Neural progenitor cell (in vitro differentiated cells): ENCODE measurements at regions not wholly inside any gene's neighbourhood (a gene's known extent, or its start where the extent isn't known, plus 50 kb on each side); places are given as distances from the start of the nearest gene placed in this dataset.

Experiments
- DNase-seq: peaks from one replicate; pipeline ENCODE4 v3.0.0-alpha.2; 2016; ENCODE audit warnings: low spot score
- H2AFZ ChIP-seq: fragments of 200-600 bp; sonication (generic); replicated peaks from 2 replicates; pipeline ENCODE4 v1.6.1; 2016; ENCODE audit warnings: antibody characterized with exemption
- H3F3A ChIP-seq: fragments of 200-600 bp; sonication (generic); 2 replicates; pipeline ENCODE4 v1.6.1; 2016; ENCODE audit warnings: antibody characterized with exemption, low read depth
- H3K27ac ChIP-seq: fragments of 200-600 bp; sonication (generic); 2 replicates; pipeline ENCODE4 v1.5.1; 2016; ENCODE audit warnings: mild to moderate bottlenecking
- H3K27me3 ChIP-seq: fragments of 200-600 bp; sonication (generic); 2 replicates; pipeline ENCODE4 v1.6.1; 2016; ENCODE audit warnings: mild to moderate bottlenecking, moderate library complexity
- H3K36me3 ChIP-seq: fragments of 200-600 bp; sonication (generic); 2 replicates; pipeline ENCODE4 v1.5.1; 2016
- H3K4me1 ChIP-seq: fragments of 200-600 bp; sonication (generic); 2 replicates; pipeline ENCODE4 v1.6.1; 2016; ENCODE audit warnings: mixed run types
- H3K4me2 ChIP-seq: fragments of 200-600 bp; sonication (generic); 2 replicates; pipeline ENCODE4 v1.6.1; 2016
- H3K4me3 ChIP-seq: fragments of 200-600 bp; sonication (generic); 2 replicates; pipeline ENCODE4 v1.5.1; 2016
- H3K79me2 ChIP-seq: fragments of 200-600 bp; sonication (generic); 2 replicates; pipeline ENCODE4 v1.6.1; 2016; ENCODE audit warnings: low read depth
- H3K9ac ChIP-seq: fragments of 200-600 bp; sonication (generic); 2 replicates; pipeline ENCODE4 v1.6.1; 2016
- H3K9me3 ChIP-seq: fragments of 200-600 bp; sonication (generic); 2 replicates; pipeline ENCODE4 v1.5.1; 2016; ENCODE audit warnings: low read depth
- H4K20me1 ChIP-seq: fragments of 200-600 bp; sonication (generic); 2 replicates; pipeline ENCODE4 v1.6.1; 2016; ENCODE audit warnings: low read depth
- H3K27ac Mint-ChIP-seq: 3 replicates; pipeline ENCODE4 v1.8.0; 2021; ENCODE audit warnings: mixed read lengths
- H3K27me3 Mint-ChIP-seq: 2 replicates; pipeline ENCODE4 v1.8.0; 2022; ENCODE audit warnings: low read depth, mild to moderate bottlenecking, inconsistent platforms, moderate library complexity, mixed read lengths; ENCODE audit not compliant: insufficient read depth
- H3K36me3 Mint-ChIP-seq: 3 replicates; pipeline ENCODE4 v1.8.0; 2021; ENCODE audit warnings: mixed read lengths
- H3K4me1 Mint-ChIP-seq: 3 replicates; pipeline ENCODE4 v1.8.0; 2021; ENCODE audit warnings: mixed read lengths
- H3K4me3 Mint-ChIP-seq: 3 replicates; pipeline ENCODE4 v1.8.0; 2021; ENCODE audit warnings: mild to moderate bottlenecking, moderate library complexity, mixed read lengths
- H3K9me3 Mint-ChIP-seq: 3 replicates; pipeline ENCODE4 v1.8.0; 2020; ENCODE audit warnings: mixed read lengths
- CTCF ChIP-seq: fragments of 200-600 bp; sonication (generic); IDR thresholded peaks from 2 replicates; pipeline ENCODE4 v1.5.1; 2017; ENCODE audit warnings: antibody characterized with exemption, mild to moderate bottlenecking
- EZH2 ChIP-seq: fragments of 200-600 bp; sonication (generic); IDR thresholded peaks from 2 replicates; pipeline ENCODE4 v1.6.1; 2017; ENCODE audit warnings: antibody characterized with exemption, mild to moderate bottlenecking, moderate library complexity
- EZH2phosphoT487 ChIP-seq: fragments of 200-600 bp; sonication (generic); IDR thresholded peaks from 2 replicates; pipeline ENCODE4 v1.6.1; 2017; ENCODE audit warnings: antibody characterized with exemption

DNA sequence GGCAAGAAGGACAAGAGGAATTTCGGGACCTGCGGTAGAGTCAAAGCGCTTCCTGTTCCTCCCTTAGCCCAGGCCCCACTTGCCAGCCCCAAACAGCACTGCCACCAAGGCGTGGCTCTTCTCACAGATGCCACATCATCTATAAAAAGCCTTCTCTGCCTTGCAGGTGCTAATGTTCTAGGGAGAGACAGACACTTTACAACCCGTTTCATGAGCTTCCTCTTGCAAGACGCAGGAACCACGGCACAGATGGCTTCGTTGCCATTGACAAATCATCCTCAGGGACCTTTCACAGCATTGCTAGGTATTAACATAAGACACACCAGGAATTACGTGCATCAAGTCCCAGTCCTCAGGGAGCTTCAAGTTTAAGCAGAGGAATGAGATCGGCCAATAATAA, 180.9 kb downstream of the JCAD start:
- Histone ChIP-seq H3K36me3 (no peaks in the 10 kb centered on the region), H3K9me3 (no peaks in the 10 kb centered on the region), H3F3A (no peaks in the 10 kb centered on the region), H3K4me2 (no peak overlapping the region), H4K20me1 (no peaks in the 10 kb centered on the region), H3K27ac (no peak overlapping the region), H2AFZ (no peak overlapping the region), H3K27me3 (no peaks in the 10 kb centered on the region), H3K79me2 (no peaks in the 10 kb centered on the region), H3K4me1 (no peaks in the 10 kb centered on the region), H3K4me3 (no peak overlapping the region), H3K9ac (no peak overlapping the region)
- no peaks in the 10 kb centered on the region for H3K9me3 Mint-ChIP-seq
- peaks cover 16% of the 10 kb centered on the region for H3K4me1 Mint-ChIP-seq
- H3K4me3 Mint-ChIP-seq: no peak overlapping the region
- peak overlapping the region; percentile 67 for H3K27ac Mint-ChIP-seq
- no peak for DNase-seq
- TF ChIP-seq CTCF (no peak), EZH2phosphoT487 (no peak), EZH2 (no peak)
- H3K27me3 Mint-ChIP-seq: no peaks in the 10 kb centered on the region
- no peaks in the 10 kb centered on the region for H3K36me3 Mint-ChIP-seq

- Histone ChIP-seq H3F3A (no peaks in the 10 kb centered on the region), H3K4me3 (no peak overlapping the region), H3K9me3 (no peaks in the 10 kb centered on the region), H3K27me3 (no peaks in the 10 kb centered on the region), H3K36me3 (no peaks in the 10 kb centered on the region), H3K4me1 (no peaks in the 10 kb centered on the region), H4K20me1 (no peaks in the 10 kb centered on the region), H3K9ac (no peak overlapping the region), H3K27ac (no peak overlapping the region), H3K79me2 (no peaks in the 10 kb centered on the region), H2AFZ (no peak overlapping the region), H3K4me2 (no peak overlapping the region)
- no peaks in the 10 kb centered on the region for H3K9me3 Mint-ChIP-seq
- no peak for DNase-seq
- H3K36me3 Mint-ChIP-seq: no peaks in the 10 kb centered on the region
- peaks cover 15% of the 10 kb centered on the region for H3K4me1 Mint-ChIP-seq
- TF ChIP-seq CTCF (no peak), EZH2phosphoT487 (no peak), EZH2 (no peak)
- H3K27ac Mint-ChIP-seq: no peak overlapping the region
- H3K4me3 Mint-ChIP-seq: no peak overlapping the region
- no peaks in the 10 kb centered on the region for H3K27me3 Mint-ChIP-seq
Measured at GRCh38 chr10:29877793-29878491, 181.4 kb downstream of the JCAD start.

DNA sequence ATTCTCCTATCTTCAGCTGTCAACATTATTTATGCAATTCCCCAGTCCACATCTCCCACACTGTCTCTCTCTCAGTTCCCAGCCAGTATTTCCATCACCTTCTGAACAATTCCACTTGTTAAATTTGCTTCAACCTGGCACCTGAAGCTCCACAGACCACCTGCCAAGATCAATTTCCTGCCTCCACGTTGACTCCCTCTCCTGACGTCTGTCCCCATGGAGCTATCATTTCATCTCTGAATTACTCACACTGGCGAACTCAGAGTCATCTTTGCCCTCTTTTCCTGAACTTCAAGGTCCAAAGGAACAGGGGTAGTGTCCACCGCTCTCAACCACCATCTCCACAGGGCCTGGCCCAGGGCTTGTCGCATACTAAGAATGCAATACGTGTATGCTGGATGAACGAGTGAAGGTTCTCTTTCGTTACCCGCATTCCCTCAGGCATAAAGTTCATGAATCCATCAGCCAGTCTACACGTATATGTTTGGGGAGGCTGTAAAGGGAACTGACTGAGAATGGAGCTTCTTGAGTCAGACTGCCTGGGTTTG, 183.3 kb downstream of the JCAD start:
- Histone ChIP-seq H3K4me3 (no peak overlapping the region), H3K27ac (no peak overlapping the region), H3K4me1 (no peaks in the 10 kb centered on the region), H2AFZ (no peak overlapping the region), H3K79me2 (no peaks in the 10 kb centered on the region), H3F3A (no peaks in the 10 kb centered on the region), H3K9ac (no peak overlapping the region), H3K27me3 (no peaks in the 10 kb centered on the region), H4K20me1 (no peaks in the 10 kb centered on the region), H3K9me3 (no peaks in the 10 kb centered on the region), H3K4me2 (no peak overlapping the region), H3K36me3 (no peaks in the 10 kb centered on the region)
- TF ChIP-seq CTCF: no peak
- no peak for TF ChIP-seq EZH2phosphoT487
- no peak for TF ChIP-seq EZH2
- Mint-ChIP-seq H3K27me3 (no peaks in the 10 kb centered on the region), H3K4me3 (no peak overlapping the region), H3K4me1 (peaks cover 8% of the 10 kb centered on the region), H3K9me3 (no peaks in the 10 kb centered on the region), H3K27ac (no peak overlapping the region), H3K36me3 (no peaks in the 10 kb centered on the region)
- no peak for DNase-seq
